ENCODE measurements at regions not wholly inside any gene's neighbourhood (a gene's known extent, or its start where the extent isn't known, plus 50 kb on each side); places are given as distances from the start of the nearest gene placed in this dataset.
"Not testable (repeated sequence)": the region's sequence is repeated elsewhere in the genome, so short reads cannot be mapped to it uniquely, and the experiment has no call there.

GRCh38 chr11:7186676-7187075, 65.0 kb upstream of the SYT9 start:
- Histone ChIP-seq H3K9me2 (no peaks in the 10 kb centered on the region), H3F3A (replicated peaks; ENCODE audit: insufficient read depth) (no peaks in the 10 kb centered on the region), H3K9ac (no peak overlapping the region), H3K4me2 (no peak overlapping the region), H3K4me1 (ENCODE audit: control insufficient read depth in 1 of 2, insufficient read depth in 2 of 2, low read depth in 1 of 2, low read length in 1 of 2) (no peaks in the 10 kb centered on the region), H3K36me3 (replicated peaks in 1 of 2; ENCODE audit: control insufficient read depth in 1 of 2, insufficient read depth in 2 of 2, low read length in 1 of 2) (no peaks in the 10 kb centered on the region), H3K4me3 (ENCODE audit: low read depth in 2 of 2, low read length in 1 of 2) (no peak overlapping the region), H3K27me3 (ENCODE audit: insufficient read depth) (no peaks in the 10 kb centered on the region), H3K9me3 (no peaks in the 10 kb centered on the region), H4K20me1 (ENCODE audit: insufficient read depth) (no peaks in the 10 kb centered on the region), H2AFZ (ENCODE audit: low read depth) (no peak overlapping the region), H3K79me2 (ENCODE audit: insufficient read depth) (no peaks in the 10 kb centered on the region), H3K27ac (ENCODE audit: low read depth in 2 of 2, low read length in 1 of 2) (no peak overlapping the region)
- TF ChIP-seq FOSL2 (IDR thresholded peaks at IDR 0.05; ENCODE audit: borderline replicate concordance, low read depth) = no peak
- TF ChIP-seq NRF1 (IDR thresholded peaks at IDR 0.05; ENCODE audit: low read depth, low read length) = no peak
- no peak for TF ChIP-seq TAF1 (IDR thresholded peaks at IDR 0.05; ENCODE audit: borderline replicate concordance, low read depth, low read length)
- TF ChIP-seq RFX5 (IDR thresholded peaks at IDR 0.05; ENCODE audit: low read length) = no peak
- TF ChIP-seq MEF2A (IDR thresholded peaks at IDR 0.05; ENCODE audit: borderline replicate concordance, low read depth) = no peak
- TF ChIP-seq RCOR1 (IDR thresholded peaks at IDR 0.05; ENCODE audit: low read length) = no peak
- TF ChIP-seq, protein P1, sequence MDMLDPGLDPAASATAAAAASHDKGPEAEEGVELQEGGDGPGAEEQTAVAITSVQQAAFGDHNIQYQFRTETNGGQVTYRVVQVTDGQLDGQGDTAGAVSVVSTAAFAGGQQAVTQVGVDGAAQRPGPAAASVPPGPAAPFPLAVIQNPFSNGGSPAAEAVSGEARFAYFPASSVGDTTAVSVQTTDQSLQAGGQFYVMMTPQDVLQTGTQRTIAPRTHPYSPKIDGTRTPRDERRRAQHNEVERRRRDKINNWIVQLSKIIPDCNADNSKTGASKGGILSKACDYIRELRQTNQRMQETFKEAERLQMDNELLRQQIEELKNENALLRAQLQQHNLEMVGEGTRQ (IDR thresholded peaks at IDR 0.05; ENCODE audit: borderline replicate concordance, low read depth, low read length) = no peak
- TF ChIP-seq, protein P2, sequence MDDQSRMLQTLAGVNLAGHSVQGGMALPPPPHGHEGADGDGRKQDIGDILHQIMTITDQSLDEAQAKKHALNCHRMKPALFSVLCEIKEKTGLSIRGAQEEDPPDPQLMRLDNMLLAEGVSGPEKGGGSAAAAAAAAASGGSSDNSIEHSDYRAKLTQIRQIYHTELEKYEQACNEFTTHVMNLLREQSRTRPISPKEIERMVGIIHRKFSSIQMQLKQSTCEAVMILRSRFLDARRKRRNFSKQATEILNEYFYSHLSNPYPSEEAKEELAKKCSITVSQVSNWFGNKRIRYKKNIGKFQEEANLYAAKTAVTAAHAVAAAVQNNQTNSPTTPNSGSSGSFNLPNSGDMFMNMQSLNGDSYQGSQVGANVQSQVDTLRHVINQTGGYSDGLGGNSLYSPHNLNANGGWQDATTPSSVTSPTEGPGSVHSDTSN (IDR thresholded peaks at IDR 0.05) = no peak
- TF ChIP-seq FOXM1 (IDR thresholded peaks at IDR 0.05; ENCODE audit: low read depth) = no peak
- no peak for TF ChIP-seq IRF3 (IDR thresholded peaks at IDR 0.05; ENCODE audit: low read depth, low read length)
- no peak for TF ChIP-seq GATA2 (CRISPR knock-in tag; IDR thresholded peaks at IDR 0.05)
- TF ChIP-seq RXRA (IDR thresholded peaks at IDR 0.05; ENCODE audit: borderline replicate concordance, low read depth) = no peak
- TF ChIP-seq TCF12 (IDR thresholded peaks at IDR 0.05) = no peak
- no peak for TF ChIP-seq MXI1 (IDR thresholded peaks at IDR 0.05; ENCODE audit: low read depth, low read length)
- no peak for TF ChIP-seq SIN3A (IDR thresholded peaks at IDR 0.05; ENCODE audit: borderline replicate concordance, low read depth, low read length)
- no peak for TF ChIP-seq FOXJ3 (CRISPR knock-in tag; IDR thresholded peaks at IDR 0.05)
- CTCF ChIA-PET = no interaction called here
- 26% methylated on average over 1 of the region's 1 CpG for WGBS (ENCODE audit: low lambda C conversion rate)
- POLR2A ChIA-PET = no interaction called here
- no peak for DNase-seq

- H3K27ac ChIP-seq (ENCODE audit: low read depth in 2 of 2, low read length in 1 of 2); H3K27me3 ChIP-seq (ENCODE audit: insufficient read depth); CTCF ChIA-PET; H3K9me2 ChIP-seq; H3K36me3 ChIP-seq (replicated peaks in 1 of 2; ENCODE audit: control insufficient read depth in 1 of 2, insufficient read depth in 2 of 2, low read length in 1 of 2); H3K4me2 ChIP-seq; H3K9me3 ChIP-seq; H4K20me1 ChIP-seq (ENCODE audit: insufficient read depth); H3F3A ChIP-seq (replicated peaks; ENCODE audit: insufficient read depth); POLR2A ChIA-PET; H3K4me3 ChIP-seq (ENCODE audit: low read depth in 2 of 2, low read length in 1 of 2); H3K4me1 ChIP-seq (ENCODE audit: control insufficient read depth in 1 of 2, insufficient read depth in 2 of 2, low read depth in 1 of 2, low read length in 1 of 2); H3K79me2 ChIP-seq (ENCODE audit: insufficient read depth); DNase-seq; H2AFZ ChIP-seq (ENCODE audit: low read depth); H3K9ac ChIP-seq: not testable (repeated sequence)
- WGBS (ENCODE audit: low lambda C conversion rate) = 48% methylated on average over 4 of the region's 4 CpGs
Measured at GRCh38 chr11:7192785-7193184, 58.9 kb upstream of the SYT9 start.
